IMR-90 (cell line): ENCODE measurements at regions not wholly inside any gene's neighbourhood (a gene's known extent, or its start where the extent isn't known, plus 50 kb on each side); places are given as distances from the start of the nearest gene placed in this dataset.

Experiments
- BHLHE40 ChIP-seq: fragments of 150-350 bp; IDR thresholded peaks from 2 replicates; pipeline ENCODE4 v1.6.1; 2016; ENCODE audit warnings: mild to moderate bottlenecking, low read depth, low read length
- RAD21 ChIP-seq: IDR thresholded peaks from 2 replicates; pipeline ENCODE4 v1.6.1; 2012; ENCODE audit warnings: low read length, improper control_type of control experiment
- TF ChIP-seq, protein P1 (sequence below): conservative IDR thresholded peaks from 2 replicates; pipeline ENCODE4 v1.5.1; 2012; ENCODE audit warnings: mild to moderate bottlenecking, low read depth, low read length, improper control_type of control experiment

GRCh38 chr6:112745765-112746164 lies 398.6 kb downstream of the RFPL4B start:
- TF ChIP-seq, protein P1, sequence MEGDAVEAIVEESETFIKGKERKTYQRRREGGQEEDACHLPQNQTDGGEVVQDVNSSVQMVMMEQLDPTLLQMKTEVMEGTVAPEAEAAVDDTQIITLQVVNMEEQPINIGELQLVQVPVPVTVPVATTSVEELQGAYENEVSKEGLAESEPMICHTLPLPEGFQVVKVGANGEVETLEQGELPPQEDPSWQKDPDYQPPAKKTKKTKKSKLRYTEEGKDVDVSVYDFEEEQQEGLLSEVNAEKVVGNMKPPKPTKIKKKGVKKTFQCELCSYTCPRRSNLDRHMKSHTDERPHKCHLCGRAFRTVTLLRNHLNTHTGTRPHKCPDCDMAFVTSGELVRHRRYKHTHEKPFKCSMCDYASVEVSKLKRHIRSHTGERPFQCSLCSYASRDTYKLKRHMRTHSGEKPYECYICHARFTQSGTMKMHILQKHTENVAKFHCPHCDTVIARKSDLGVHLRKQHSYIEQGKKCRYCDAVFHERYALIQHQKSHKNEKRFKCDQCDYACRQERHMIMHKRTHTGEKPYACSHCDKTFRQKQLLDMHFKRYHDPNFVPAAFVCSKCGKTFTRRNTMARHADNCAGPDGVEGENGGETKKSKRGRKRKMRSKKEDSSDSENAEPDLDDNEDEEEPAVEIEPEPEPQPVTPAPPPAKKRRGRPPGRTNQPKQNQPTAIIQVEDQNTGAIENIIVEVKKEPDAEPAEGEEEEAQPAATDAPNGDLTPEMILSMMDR = no peak
- TF ChIP-seq RAD21 (no peak), BHLHE40 (no peak)
